ENCODE measurements at regions not wholly inside any gene's neighbourhood (a gene's known extent, or its start where the extent isn't known, plus 50 kb on each side); places are given as distances from the start of the nearest gene placed in this dataset.
"Not testable (repeated sequence)": the region's sequence is repeated elsewhere in the genome, so short reads cannot be mapped to it uniquely, and the experiment has no call there.

GRCh38 chr5:124873188-124873587, 126.7 kb upstream of the ZNF608 start:
- DNase-seq, result no peak

GRCh38 chr5:124873713-124874112, 127.3 kb upstream of the ZNF608 start:
- DNase-seq, result no peak

- DNase-seq, result no peak
Observed at GRCh38 chr5:124876566-124876965, 130.1 kb upstream of the ZNF608 start.

GRCh38 chr5:124876983-124877382, 130.5 kb upstream of the ZNF608 start:
- no peak for DNase-seq

GRCh38 chr5:124877501-124878146, 131.2 kb upstream of the ZNF608 start:
- no peak for DNase-seq

- no peak for DNase-seq
Observed at GRCh38 chr5:124878583-124879342, 132.3 kb upstream of the ZNF608 start.

GRCh38 chr5:124880903-124881697, 134.7 kb upstream of the ZNF608 start:
- no peak for DNase-seq

GRCh38 chr5:124883681-124884080, 137.2 kb upstream of the ZNF608 start:
- DNase-seq, result no peak

- DNase-seq, result no peak
Observed at GRCh38 chr5:124884114-124884513, 137.7 kb upstream of the ZNF608 start.

GRCh38 chr5:124885490-124885889, 139.1 kb upstream of the ZNF608 start:
- DNase-seq, result no peak

- no peak for DNase-seq
Observed at GRCh38 chr5:124887223-124887622, 140.8 kb upstream of the ZNF608 start.

GRCh38 chr5:124888050-124888506, 141.6 kb upstream of the ZNF608 start:
- DNase-seq, result no peak

- no peak for DNase-seq
Observed at GRCh38 chr5:124888622-124889485, 142.4 kb upstream of the ZNF608 start.

GRCh38 chr5:124889486-124889825, 143.0 kb upstream of the ZNF608 start:
- no peak for DNase-seq

GRCh38 chr5:124889850-124890249, 143.4 kb upstream of the ZNF608 start:
- no peak for DNase-seq

GRCh38 chr5:124890442-124890841, 144.0 kb upstream of the ZNF608 start:
- not testable (repeated sequence) for DNase-seq

GRCh38 chr5:124891179-124891578, 144.7 kb upstream of the ZNF608 start:
- no peak for DNase-seq

- DNase-seq, result no peak
Observed at GRCh38 chr5:124892185-124892848, 145.9 kb upstream of the ZNF608 start.

GRCh38 chr5:124894541-124894940, 148.1 kb upstream of the ZNF608 start:
- no peak for DNase-seq

GRCh38 chr5:124895236-124895635, 148.8 kb upstream of the ZNF608 start:
- DNase-seq, result no peak

GRCh38 chr5:124901081-124901480, 154.6 kb upstream of the ZNF608 start:
- no peak for DNase-seq

Measured in left hindlimb (tissue), 1 donor.